Mesothelial cell of epicardium (in vitro differentiated cells): ENCODE measurements at regions not wholly inside any gene's neighbourhood (a gene's known extent, or its start where the extent isn't known, plus 50 kb on each side); places are given as distances from the start of the nearest gene placed in this dataset.

Source experiments
- DNase-seq, 2 experiments: peaks; one replicate each; pipeline ENCODE4 v3.0.0; 2021; ENCODE audit warnings: low spot score in 2 of 2; ENCODE audit not compliant: unreplicated experiment in 2 of 2
- H3K27ac Mint-ChIP-seq: 2 replicates; pipeline ENCODE4 v1.8.0; 2021; ENCODE audit warnings: mixed read lengths
- H3K27me3 Mint-ChIP-seq: 2 replicates; pipeline ENCODE4 v1.8.0; 2021; ENCODE audit warnings: low read depth, mixed read lengths
- H3K36me3 Mint-ChIP-seq: 2 replicates; pipeline ENCODE4 v1.8.0; 2021; ENCODE audit warnings: mixed read lengths
- H3K4me1 Mint-ChIP-seq: 2 replicates; pipeline ENCODE4 v1.8.0; 2021; ENCODE audit warnings: mixed read lengths
- H3K4me3 Mint-ChIP-seq: 2 replicates; pipeline ENCODE4 v1.8.0; 2021; ENCODE audit warnings: mild to moderate bottlenecking, moderate library complexity, mixed read lengths
- H3K9me3 Mint-ChIP-seq: 2 replicates; pipeline ENCODE4 v1.8.0; 2021; ENCODE audit warnings: mixed read lengths
- TF ChIP-seq, protein P1 (sequence below): fragments of 200-600 bp; sonication (generic); IDR thresholded peaks from one replicate; pipeline ENCODE4 v1.5.0; 2021; ENCODE audit warnings: antibody characterized with exemption; ENCODE audit not compliant: unreplicated experiment

DNA sequence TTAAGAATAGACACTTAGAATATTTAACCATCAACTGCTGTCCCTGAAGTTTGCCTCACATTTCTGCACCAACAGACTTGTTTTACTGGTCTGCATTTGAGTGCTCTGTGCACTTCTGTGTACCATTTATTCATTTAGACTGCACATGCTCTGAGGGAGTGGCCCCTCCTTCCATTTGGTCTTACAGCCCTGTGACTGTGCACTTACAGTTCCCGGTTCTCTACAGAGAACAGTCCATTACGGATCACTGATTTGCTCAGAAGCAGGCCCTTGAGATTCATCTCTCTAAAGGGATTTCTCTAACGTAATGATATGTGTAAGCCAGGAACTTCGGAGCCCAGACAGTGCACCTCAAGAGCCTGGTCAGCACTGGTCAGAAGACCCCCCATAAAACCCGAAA lies 247.3 kb upstream of the BLID start:
- Mint-ChIP-seq H3K4me1 (peaks cover 45% of the 10 kb centered on the region), H3K9me3 (peaks cover 11% of the 10 kb centered on the region), H3K27ac (peak overlapping the region; percentile 56)

GRCh38 chr11:122362381-122362780 lies 246.4 kb upstream of the BLID start:
- peaks cover 11% of the 10 kb centered on the region for H3K9me3 Mint-ChIP-seq
- H3K27ac Mint-ChIP-seq: no peak overlapping the region
- no peak overlapping the region for H3K4me3 Mint-ChIP-seq
- TF ChIP-seq, protein P1, sequence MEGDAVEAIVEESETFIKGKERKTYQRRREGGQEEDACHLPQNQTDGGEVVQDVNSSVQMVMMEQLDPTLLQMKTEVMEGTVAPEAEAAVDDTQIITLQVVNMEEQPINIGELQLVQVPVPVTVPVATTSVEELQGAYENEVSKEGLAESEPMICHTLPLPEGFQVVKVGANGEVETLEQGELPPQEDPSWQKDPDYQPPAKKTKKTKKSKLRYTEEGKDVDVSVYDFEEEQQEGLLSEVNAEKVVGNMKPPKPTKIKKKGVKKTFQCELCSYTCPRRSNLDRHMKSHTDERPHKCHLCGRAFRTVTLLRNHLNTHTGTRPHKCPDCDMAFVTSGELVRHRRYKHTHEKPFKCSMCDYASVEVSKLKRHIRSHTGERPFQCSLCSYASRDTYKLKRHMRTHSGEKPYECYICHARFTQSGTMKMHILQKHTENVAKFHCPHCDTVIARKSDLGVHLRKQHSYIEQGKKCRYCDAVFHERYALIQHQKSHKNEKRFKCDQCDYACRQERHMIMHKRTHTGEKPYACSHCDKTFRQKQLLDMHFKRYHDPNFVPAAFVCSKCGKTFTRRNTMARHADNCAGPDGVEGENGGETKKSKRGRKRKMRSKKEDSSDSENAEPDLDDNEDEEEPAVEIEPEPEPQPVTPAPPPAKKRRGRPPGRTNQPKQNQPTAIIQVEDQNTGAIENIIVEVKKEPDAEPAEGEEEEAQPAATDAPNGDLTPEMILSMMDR: no peak
- no peaks in the 10 kb centered on the region for H3K27me3 Mint-ChIP-seq
- H3K36me3 Mint-ChIP-seq: peaks cover 12% of the 10 kb centered on the region
- H3K4me1 Mint-ChIP-seq: peaks cover 39% of the 10 kb centered on the region
- DNase-seq: no peak

More for the DNA sequence above, 247.3 kb upstream of the BLID start:
- DNase-seq: no peak
- H3K4me3 Mint-ChIP-seq: no peak overlapping the region
- TF ChIP-seq, protein P1: no peak
- no peaks in the 10 kb centered on the region for H3K27me3 Mint-ChIP-seq
- H3K36me3 Mint-ChIP-seq: peaks cover 12% of the 10 kb centered on the region

DNA sequence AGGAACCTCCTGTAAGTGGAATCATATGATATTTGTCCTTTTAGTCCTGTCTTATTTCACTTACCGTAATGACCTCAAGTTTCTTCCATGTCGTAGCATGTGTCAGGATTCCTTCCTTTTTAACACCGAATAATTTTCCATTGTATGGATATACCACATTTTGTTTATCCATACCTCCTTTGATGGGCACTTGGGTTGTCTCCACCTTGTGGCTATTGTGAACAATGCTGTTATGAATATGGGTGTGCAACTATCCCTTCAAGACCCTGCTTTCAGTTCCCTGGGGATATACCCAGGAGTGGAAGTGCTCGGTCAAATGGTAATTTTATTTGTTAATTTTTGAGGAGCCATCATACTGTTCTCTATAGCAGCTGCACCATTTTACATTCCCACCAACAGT lies 244.9 kb upstream of the BLID start:
- no peak for DNase-seq
- Mint-ChIP-seq H3K27me3 (no peaks in the 10 kb centered on the region), H3K4me1 (peaks cover 31% of the 10 kb centered on the region), H3K9me3 (peaks cover 11% of the 10 kb centered on the region), H3K4me3 (no peak overlapping the region), H3K36me3 (peaks cover 12% of the 10 kb centered on the region), H3K27ac (no peak overlapping the region)
- TF ChIP-seq, protein P1: no peak

DNA sequence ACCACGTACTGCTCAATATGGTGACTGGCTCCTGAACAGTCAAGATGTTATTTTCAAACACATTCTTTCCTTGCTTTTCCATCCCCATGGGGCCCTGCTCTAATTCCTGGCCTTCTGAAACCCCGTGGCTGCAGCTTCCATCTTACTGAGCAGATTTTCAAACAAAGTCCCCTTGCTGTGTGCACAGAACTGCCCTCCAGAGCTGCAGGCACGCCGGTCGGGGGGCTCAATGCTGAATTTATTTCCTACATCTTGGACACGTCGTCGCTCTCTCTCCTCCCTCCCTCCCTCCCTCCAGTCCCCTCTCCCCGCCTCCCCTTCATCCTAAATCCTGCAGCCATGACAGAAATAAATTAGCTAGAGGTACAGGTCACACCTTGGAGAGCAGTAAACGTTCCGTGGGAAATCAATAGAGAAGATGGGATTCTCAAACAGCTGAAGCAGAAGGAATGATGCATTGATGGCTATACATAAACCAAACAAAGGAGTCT lies 243.1 kb upstream of the BLID start:
- Mint-ChIP-seq H3K4me1 (peaks cover 18% of the 10 kb centered on the region), H3K4me3 (peak overlapping the region; percentile 28), H3K27ac (peak overlapping the region; percentile 43), H3K36me3 (peaks cover 12% of the 10 kb centered on the region), H3K9me3 (peaks cover 16% of the 10 kb centered on the region), H3K27me3 (no peaks in the 10 kb centered on the region)
- no peak for DNase-seq
- TF ChIP-seq, protein P1: no peak

DNA sequence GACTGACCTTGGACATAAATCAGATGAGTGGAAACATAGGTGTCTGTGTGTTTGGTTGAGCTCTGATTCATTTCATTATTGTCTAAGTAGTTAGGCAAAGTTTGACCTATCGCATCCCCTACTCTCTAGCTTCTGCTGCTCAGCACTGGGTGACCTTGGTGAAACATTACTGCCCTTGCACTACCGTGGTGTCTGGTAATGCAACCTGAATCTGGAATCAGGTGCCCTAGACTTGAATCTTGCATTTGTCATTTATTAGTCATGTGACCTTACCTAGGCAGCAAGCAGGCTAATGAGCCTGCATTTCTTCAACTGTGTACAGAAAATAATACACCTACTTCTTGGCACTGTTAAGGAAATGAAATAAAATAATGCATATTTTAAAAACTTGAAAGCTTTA lies 242.3 kb upstream of the BLID start:
- no peak for DNase-seq
- Mint-ChIP-seq H3K36me3 (peaks cover 11% of the 10 kb centered on the region), H3K9me3 (peaks cover 16% of the 10 kb centered on the region), H3K4me3 (no peak overlapping the region), H3K4me1 (peaks cover 18% of the 10 kb centered on the region), H3K27me3 (no peaks in the 10 kb centered on the region), H3K27ac (no peak overlapping the region)
- TF ChIP-seq, protein P1: no peak

DNA sequence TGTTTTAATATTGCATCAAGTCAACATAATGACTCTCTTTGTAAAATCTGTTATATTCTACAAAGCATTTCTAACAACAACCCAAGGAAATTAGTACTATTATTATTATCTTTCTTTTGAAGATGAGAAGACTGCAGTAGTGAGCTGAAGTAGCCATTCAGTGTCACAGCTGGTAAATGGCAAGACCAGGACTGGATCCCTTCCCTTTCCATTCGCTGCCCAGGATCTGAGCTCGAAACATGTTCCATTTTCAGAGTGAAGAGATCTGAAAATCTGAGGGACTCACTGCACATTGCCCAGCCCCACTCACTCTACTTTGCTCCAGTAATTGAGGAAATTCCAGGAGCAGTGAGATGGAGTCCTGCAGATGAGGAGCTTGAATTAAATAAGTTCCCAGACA lies 240.0 kb upstream of the BLID start:
- no peak for DNase-seq
- TF ChIP-seq, protein P1: no peak
- Mint-ChIP-seq H3K27me3 (no peaks in the 10 kb centered on the region), H3K4me1 (peaks cover 18% of the 10 kb centered on the region), H3K27ac (no peak overlapping the region), H3K9me3 (peaks cover 16% of the 10 kb centered on the region), H3K4me3 (no peak overlapping the region), H3K36me3 (peaks cover 14% of the 10 kb centered on the region)
